Astrocyte of the spinal cord (primary cell): ENCODE measurements at regions not wholly inside any gene's neighbourhood (a gene's known extent, or its start where the extent isn't known, plus 50 kb on each side); places are given as distances from the start of the nearest gene placed in this dataset.

Experiments
- DNase-seq: peaks from one replicate; pipeline ENCODE4 v3.0.0; 2011; ENCODE audit warnings: low read depth, low spot score
- H3K4me3 ChIP-seq: 2 replicates; pipeline ENCODE4 v1.5.1; 2011; ENCODE audit warnings: low read depth, mild to moderate bottlenecking, low read length, moderate library complexity
- in situ Hi-C: cut with HindIII; loops from 2 replicates; pipeline ENCODE4 v1.10.0; 2017; ENCODE audit warnings: low sequenced_read_pairs
- TF ChIP-seq, protein P1 (sequence below): IDR thresholded peaks from 2 replicates; pipeline ENCODE4 v1.5.1; 2012; ENCODE audit warnings: low read depth, mild to moderate bottlenecking, low read length, inconsistent platforms

- no peak overlapping the region for H3K4me3 ChIP-seq
- TF ChIP-seq, protein P1, sequence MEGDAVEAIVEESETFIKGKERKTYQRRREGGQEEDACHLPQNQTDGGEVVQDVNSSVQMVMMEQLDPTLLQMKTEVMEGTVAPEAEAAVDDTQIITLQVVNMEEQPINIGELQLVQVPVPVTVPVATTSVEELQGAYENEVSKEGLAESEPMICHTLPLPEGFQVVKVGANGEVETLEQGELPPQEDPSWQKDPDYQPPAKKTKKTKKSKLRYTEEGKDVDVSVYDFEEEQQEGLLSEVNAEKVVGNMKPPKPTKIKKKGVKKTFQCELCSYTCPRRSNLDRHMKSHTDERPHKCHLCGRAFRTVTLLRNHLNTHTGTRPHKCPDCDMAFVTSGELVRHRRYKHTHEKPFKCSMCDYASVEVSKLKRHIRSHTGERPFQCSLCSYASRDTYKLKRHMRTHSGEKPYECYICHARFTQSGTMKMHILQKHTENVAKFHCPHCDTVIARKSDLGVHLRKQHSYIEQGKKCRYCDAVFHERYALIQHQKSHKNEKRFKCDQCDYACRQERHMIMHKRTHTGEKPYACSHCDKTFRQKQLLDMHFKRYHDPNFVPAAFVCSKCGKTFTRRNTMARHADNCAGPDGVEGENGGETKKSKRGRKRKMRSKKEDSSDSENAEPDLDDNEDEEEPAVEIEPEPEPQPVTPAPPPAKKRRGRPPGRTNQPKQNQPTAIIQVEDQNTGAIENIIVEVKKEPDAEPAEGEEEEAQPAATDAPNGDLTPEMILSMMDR, result no peak
- in situ Hi-C loops, result no loop called here
- DNase-seq, result no peak
Measured at GRCh38 chr2:149877074-149877473, 289.5 kb upstream of the MMADHC start.

GRCh38 chr2:149873936-149874335 is 286.4 kb upstream of the MMADHC start:
- H3K4me3 ChIP-seq, result no peak overlapping the region
- in situ Hi-C loops, result no loop called here
- DNase-seq, result no peak
- TF ChIP-seq, protein P1, result no peak

DNA sequence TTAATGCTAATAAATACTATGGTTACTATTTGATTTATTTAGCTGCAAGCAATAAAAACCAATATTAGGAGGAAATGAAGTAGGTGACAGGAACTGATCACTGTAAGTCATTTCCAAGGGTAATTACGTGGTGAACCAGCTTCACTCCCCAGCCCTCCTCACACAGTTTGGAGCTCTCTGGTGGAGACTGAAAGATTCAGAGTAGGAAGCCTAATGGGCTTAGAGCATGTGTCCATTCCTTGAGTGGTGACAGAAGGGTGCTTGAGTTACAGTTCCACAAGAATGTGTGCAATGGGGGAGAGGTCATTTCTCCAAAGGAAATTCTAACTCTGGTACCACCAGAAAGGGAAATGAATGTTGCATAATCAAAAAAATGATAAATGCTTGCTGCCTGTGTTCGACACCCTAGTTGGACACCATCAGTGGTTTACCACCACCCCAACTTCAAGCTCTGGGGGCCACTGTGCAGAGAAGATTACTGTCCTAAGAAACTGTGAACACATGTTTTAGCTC is 285.1 kb upstream of the MMADHC start:
- DNase-seq, result no peak
- TF ChIP-seq, protein P1, result no peak
- no peak overlapping the region for H3K4me3 ChIP-seq
- in situ Hi-C loops, result no loop called here

GRCh38 chr2:149872041-149872440 is 284.5 kb upstream of the MMADHC start:
- no peak for DNase-seq
- in situ Hi-C loops, result no loop called here
- TF ChIP-seq, protein P1, result no peak
- no peak overlapping the region for H3K4me3 ChIP-seq

GRCh38 chr2:149871091-149871885 is 283.7 kb upstream of the MMADHC start:
- DNase-seq, result no peak
- H3K4me3 ChIP-seq, result no peak overlapping the region
- in situ Hi-C loops, result no loop called here
- TF ChIP-seq, protein P1, result no peak

DNA sequence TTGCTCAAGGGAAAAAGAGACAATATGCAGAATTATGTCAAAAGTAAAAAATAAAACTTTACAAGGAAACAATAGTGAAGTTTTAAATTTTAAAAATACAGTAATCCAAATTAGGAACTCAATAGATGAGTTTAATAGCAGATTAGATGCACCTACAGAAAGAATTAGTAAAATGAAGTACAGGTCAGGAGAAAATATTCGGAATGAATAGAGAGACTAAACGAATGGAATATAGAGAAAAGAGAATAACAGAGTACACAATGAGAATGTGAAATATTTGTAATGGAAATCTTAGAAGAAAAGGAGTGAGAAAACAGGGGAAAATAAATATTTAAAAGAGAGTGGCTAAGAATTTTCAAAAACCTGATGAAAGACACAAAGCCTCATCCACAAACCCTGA is 275.7 kb upstream of the MMADHC start:
- DNase-seq, result no peak
- in situ Hi-C loops, result no loop called here
- TF ChIP-seq, protein P1, result no peak
- no peak overlapping the region for H3K4me3 ChIP-seq
